ENCODE measurements at regions not wholly inside any gene's neighbourhood (a gene's known extent, or its start where the extent isn't known, plus 50 kb on each side); places are given as distances from the start of the nearest gene placed in this dataset.

- intact Hi-C loops (cut with DNase I), result no loop called here
- no peaks in the 10 kb centered on the region for H3K36me3 ChIP-seq
- H3K4me1 ChIP-seq, result no peaks in the 10 kb centered on the region
- DNase-seq, result no peak
- ATAC-seq, result no peak
- no peaks in the 10 kb centered on the region for H3K27me3 ChIP-seq (ENCODE audit: low read depth)
- no peak overlapping the region for H3K27ac ChIP-seq
- no peaks in the 10 kb centered on the region for H3K9me3 ChIP-seq
- H3K4me3 ChIP-seq, result no peak overlapping the region
- TF ChIP-seq CTCF (IDR thresholded peaks at IDR 0.05), result no peak
Observed at GRCh38 chr20:52454660-52455059, 263.1 kb upstream of the ZFP64 start.

- intact Hi-C loops (cut with DNase I), result no loop called here
- no peak for TF ChIP-seq CTCF (IDR thresholded peaks at IDR 0.05)
- Histone ChIP-seq H3K4me3 (no peak overlapping the region), H3K36me3 (no peaks in the 10 kb centered on the region), H3K9me3 (no peaks in the 10 kb centered on the region), H3K27ac (no peak overlapping the region), H3K27me3 (ENCODE audit: low read depth) (no peaks in the 10 kb centered on the region), H3K4me1 (no peaks in the 10 kb centered on the region)
- DNase-seq (no peak), ATAC-seq (no peak)
Observed at GRCh38 chr20:52448513-52449232, 257.1 kb upstream of the ZFP64 start.

- no peaks in the 10 kb centered on the region for H3K36me3 ChIP-seq
- H3K9me3 ChIP-seq, result no peaks in the 10 kb centered on the region
- H3K27me3 ChIP-seq (ENCODE audit: low read depth), result no peaks in the 10 kb centered on the region
- ATAC-seq (no peak), DNase-seq (no peak)
- H3K27ac ChIP-seq, result no peak overlapping the region
- H3K4me3 ChIP-seq, result no peak overlapping the region
- intact Hi-C loops (cut with DNase I), result no loop called here
- no peaks in the 10 kb centered on the region for H3K4me1 ChIP-seq
- TF ChIP-seq CTCF (IDR thresholded peaks at IDR 0.05), result no peak
Observed at GRCh38 chr20:52447225-52447551, 255.6 kb upstream of the ZFP64 start.

- intact Hi-C loops (cut with DNase I), result no loop called here
- Histone ChIP-seq H3K27me3 (ENCODE audit: low read depth) (no peaks in the 10 kb centered on the region), H3K27ac (no peak overlapping the region), H3K9me3 (no peaks in the 10 kb centered on the region), H3K4me3 (no peak overlapping the region), H3K4me1 (no peaks in the 10 kb centered on the region), H3K36me3 (no peaks in the 10 kb centered on the region)
- DNase-seq (no peak), ATAC-seq (no peak)
- TF ChIP-seq CTCF (IDR thresholded peaks at IDR 0.05), result no peak
Observed at GRCh38 chr20:52446421-52447224, 255.0 kb upstream of the ZFP64 start.

- Histone ChIP-seq H3K4me1 (no peaks in the 10 kb centered on the region), H3K27me3 (ENCODE audit: low read depth) (no peaks in the 10 kb centered on the region), H3K9me3 (no peaks in the 10 kb centered on the region), H3K4me3 (no peak overlapping the region), H3K27ac (no peak overlapping the region), H3K36me3 (no peaks in the 10 kb centered on the region)
- DNase-seq (no peak), ATAC-seq (no peak)
- intact Hi-C loops (cut with DNase I), result no loop called here
- TF ChIP-seq CTCF (IDR thresholded peaks at IDR 0.05), result no peak
Observed at GRCh38 chr20:52444455-52444854, 252.9 kb upstream of the ZFP64 start.

All from lower lobe of right lung (tissue), 2 donors.